GM23338 (cell line): ENCODE measurements at regions not wholly inside any gene's neighbourhood (a gene's known extent, or its start where the extent isn't known, plus 50 kb on each side); places are given as distances from the start of the nearest gene placed in this dataset.

Experiments used
- ATAC-seq: fragments of 200-7000 bp; cut with Tn5 transposase; 3 replicates; pipeline ENCODE4 v1.9.1; 2020
- DNase-seq: peaks from one replicate; pipeline ENCODE4 v3.0.0-alpha.2; 2015; ENCODE audit warnings: low spot score
- H2AFZ ChIP-seq: fragments of 200-600 bp; sonication (generic); 2 replicates; pipeline ENCODE4 v1.8.0; 2016; ENCODE audit warnings: antibody characterized with exemption, mild to moderate bottlenecking, moderate library complexity
- H3F3A ChIP-seq: fragments of 200-600 bp; sonication (generic); replicated peaks from 2 replicates; pipeline ENCODE4 v1.8.0; 2017; ENCODE audit warnings: antibody characterized with exemption, mixed run types, low read depth
- H3K27ac ChIP-seq: fragments of 200-600 bp; sonication (generic); 2 replicates; pipeline ENCODE4 v1.6.1; 2016; ENCODE audit warnings: low read depth
- H3K27me3 ChIP-seq: fragments of 200-600 bp; sonication (generic); 2 replicates; pipeline ENCODE4 v1.8.0; 2016; ENCODE audit warnings: mild to moderate bottlenecking, mixed run types, moderate library complexity; ENCODE audit not compliant: insufficient read depth
- H3K36me3 ChIP-seq: fragments of 200-600 bp; sonication (generic); 2 replicates; pipeline ENCODE4 v1.8.0; 2016; ENCODE audit warnings: mild to moderate bottlenecking; ENCODE audit not compliant: insufficient read depth
- H3K4me1 ChIP-seq: fragments of 200-600 bp; sonication (generic); 2 replicates; pipeline ENCODE4 v1.8.0; 2016; ENCODE audit warnings: mild to moderate bottlenecking, moderate library complexity; ENCODE audit not compliant: insufficient read depth
- H3K4me2 ChIP-seq: fragments of 200-600 bp; sonication (generic); 2 replicates; pipeline ENCODE4 v1.7.1; 2017; ENCODE audit warnings: mixed run types
- H3K4me3 ChIP-seq: fragments of 200-600 bp; sonication (generic); 2 replicates; pipeline ENCODE4 v1.6.1; 2016; ENCODE audit warnings: mixed run types
- H3K79me2 ChIP-seq: fragments of 200-600 bp; sonication (generic); replicated peaks from 2 replicates; pipeline ENCODE4 v1.8.0; 2017; ENCODE audit warnings: mild to moderate bottlenecking; ENCODE audit not compliant: insufficient read depth
- H3K9me2 ChIP-seq: fragments of 200-600 bp; sonication (generic); 2 replicates; pipeline ENCODE4 v1.8.0; 2017; ENCODE audit not compliant: insufficient read depth
- H4K20me1 ChIP-seq: fragments of 200-600 bp; sonication (generic); replicated peaks from 2 replicates; pipeline ENCODE4 v1.8.0; 2017; ENCODE audit warnings: mild to moderate bottlenecking; ENCODE audit not compliant: insufficient read depth
- H3K27ac Mint-ChIP-seq: 2 replicates; pipeline ENCODE4 v1.8.0; 2020; ENCODE audit warnings: inconsistent platforms, mild to moderate bottlenecking, moderate library complexity, mixed read lengths
- H3K27me3 Mint-ChIP-seq: 3 replicates; pipeline ENCODE4 v1.8.0; 2022; ENCODE audit warnings: low read depth, mild to moderate bottlenecking, moderate library complexity, mixed read lengths, inconsistent platforms; ENCODE audit not compliant: insufficient read depth, poor library complexity
- H3K36me3 Mint-ChIP-seq: 3 replicates; pipeline ENCODE4 v1.8.0; 2021; ENCODE audit warnings: low read depth, mild to moderate bottlenecking, inconsistent platforms, moderate library complexity, mixed read lengths
- H3K4me1 Mint-ChIP-seq: 3 replicates; pipeline ENCODE4 v1.8.0; 2020; ENCODE audit warnings: mild to moderate bottlenecking, inconsistent platforms, mixed read lengths
- H3K4me3 Mint-ChIP-seq: 3 replicates; pipeline ENCODE4 v1.8.0; 2021; ENCODE audit warnings: moderate library complexity, mild to moderate bottlenecking, inconsistent platforms, mixed read lengths
- H3K9me3 Mint-ChIP-seq: 3 replicates; pipeline ENCODE4 v1.8.0; 2020; ENCODE audit warnings: moderate library complexity, mild to moderate bottlenecking, inconsistent platforms, mixed read lengths
- CTCF ChIP-seq, 2 experiments: fragments of 200-600 bp in 1 of 2; sonication (generic) in 1 of 2; conservative IDR thresholded peaks; 2 replicates each; pipeline versions ENCODE4 v1.5.1 to v1.6.1; 2016 to 2017; ENCODE audit warnings: antibody characterized with exemption in 2 of 2, low read depth in 2 of 2, mild to moderate bottlenecking in 2 of 2, moderate library complexity in 1 of 2
- ETS1 ChIP-seq: IDR thresholded peaks from 2 replicates; pipeline ENCODE4 v1.6.1; 2016; ENCODE audit warnings: antibody characterized with exemption
- EZH2phosphoT487 ChIP-seq: fragments of 200-600 bp; sonication (generic); IDR thresholded peaks from one replicate; pipeline ENCODE4 v1.8.1; 2018; ENCODE audit warnings: antibody characterized with exemption; ENCODE audit not compliant: unreplicated experiment
- JUNB ChIP-seq: IDR thresholded peaks from one replicate; pipeline ENCODE4 v1.6.1; 2016; ENCODE audit warnings: antibody characterized with exemption; ENCODE audit not compliant: unreplicated experiment
- REST ChIP-seq: IDR thresholded peaks from one replicate; pipeline ENCODE4 v1.6.1; 2018; ENCODE audit warnings: antibody characterized with exemption; ENCODE audit not compliant: unreplicated experiment
- ZNF114 ChIP-seq: fragments of 250-450 bp; sonication (Bioruptor Pico); IDR thresholded peaks from 2 replicates; pipeline ENCODE4 v1.5.0; 2020; ENCODE audit warnings: mild to moderate bottlenecking, moderate library complexity
- ZNF462 ChIP-seq: fragments of 250-450 bp; sonication (Bioruptor Pico); IDR thresholded peaks from 2 replicates; pipeline ENCODE4 v1.5.0; 2020; ENCODE audit warnings: mild to moderate bottlenecking, moderate library complexity

- no peak for TF ChIP-seq ZNF462
- TF ChIP-seq JUNB = no peak
- no peak for TF ChIP-seq EZH2phosphoT487
- no peak for TF ChIP-seq ETS1
- no peak for TF ChIP-seq ZNF114 (CRISPR knock-in tag)
These were observed 203.6 kb downstream of the SH2D4B start (continued) for GRCh38 chr10:80741278-80741677.

- Histone ChIP-seq H3K79me2 (no peaks in the 10 kb centered on the region), H2AFZ (peak overlapping the region; percentile 75; the same call in 1 of the 2 replicates), H3K4me2 (no peak overlapping the region), H3K4me1 (no peaks in the 10 kb centered on the region), H3K4me3 (no peak overlapping the region), H3K9me2 (peaks cover 6% of the 10 kb centered on the region), H3K27me3 (no peaks in the 10 kb centered on the region), H4K20me1 (no peaks in the 10 kb centered on the region), H3K27ac (no peak overlapping the region), H3F3A (no peaks in the 10 kb centered on the region), H3K36me3 (0 out of 2 replicates have a peak, but pooled peaks cover 3% of the 10 kb centered on the region)
- 0 out of 3 replicates have a peak, but pooled peaks cover 3% of the 10 kb centered on the region for H3K36me3 Mint-ChIP-seq
- TF ChIP-seq ETS1 (no peak), REST (no peak), EZH2phosphoT487 (no peak), CTCF (conservative IDR thresholded peaks at IDR 0.05; ENCODE audit: low read depth in 2 of 2) (no peak)
- no peaks in the 10 kb centered on the region for H3K27me3 Mint-ChIP-seq
- H3K4me3 Mint-ChIP-seq = no peak overlapping the region
- H3K4me1 Mint-ChIP-seq = peaks cover 10% of the 10 kb centered on the region; the same call in 2 of the 3 replicates
- no peaks in the 10 kb centered on the region; the same call in 1 of the 3 replicates for H3K9me3 Mint-ChIP-seq
- H3K27ac Mint-ChIP-seq = no peak overlapping the region
- ATAC-seq (no peak), DNase-seq (no peak)
These were observed 212.6 kb downstream of the SH2D4B start for GRCh38 chr10:80750268-80750667.
